PC-3 (cell line): ENCODE measurements at regions not wholly inside any gene's neighbourhood (a gene's known extent, or its start where the extent isn't known, plus 50 kb on each side); places are given as distances from the start of the nearest gene placed in this dataset.

Source experiments
- CTCF ChIP-seq: fragments of 300-600 bp; sonication (generic); conservative IDR thresholded peaks from 2 replicates; pipeline ENCODE4 v1.5.1; 2017; ENCODE audit warnings: antibody characterized with exemption, low read depth, mild to moderate bottlenecking, low read length
- EZH2 ChIP-seq: fragments of 300-600 bp; sonication (generic); IDR thresholded peaks from one replicate; pipeline ENCODE4 v1.6.1; 2017; ENCODE audit warnings: antibody characterized with exemption, mild to moderate bottlenecking, low read length; ENCODE audit not compliant: unreplicated experiment

DNA sequence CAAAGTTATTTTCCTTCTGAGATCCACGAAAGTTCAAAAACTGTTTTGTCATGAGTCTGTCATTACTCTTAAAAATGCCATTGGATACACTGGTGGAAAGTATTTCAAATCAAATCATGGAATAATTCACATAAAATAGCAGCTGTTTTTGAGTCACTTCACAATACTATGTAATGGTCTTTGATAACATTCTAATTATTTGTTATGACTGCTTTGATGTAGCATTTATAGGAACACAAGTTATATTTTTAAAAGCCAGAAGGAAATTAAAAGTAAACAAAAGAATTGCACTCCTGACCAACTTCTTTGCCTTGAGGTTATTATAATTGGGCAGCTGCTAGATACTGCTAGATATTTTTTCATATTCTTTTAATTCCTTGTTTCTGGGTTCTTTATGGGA lies 473.2 kb downstream of the CCER1 start:
- no peak for TF ChIP-seq EZH2
- TF ChIP-seq CTCF = no peak
